Mesodermal cell (in vitro differentiated cells): ENCODE measurements at regions not wholly inside any gene's neighbourhood (a gene's known extent, or its start where the extent isn't known, plus 50 kb on each side); places are given as distances from the start of the nearest gene placed in this dataset.
"Not testable (repeated sequence)": the region's sequence is repeated elsewhere in the genome, so short reads cannot be mapped to it uniquely, and the experiment has no call there.

Source experiments
- H3K27ac ChIP-seq: 2 replicates; pipeline ENCODE4 v1.7.0; 2013; ENCODE audit warnings: mild to moderate bottlenecking, low read depth, low read length, moderate library complexity; ENCODE audit not compliant: severe bottlenecking
- H3K36me3 ChIP-seq: 2 replicates; pipeline ENCODE4 v1.7.1; 2013; ENCODE audit warnings: mild to moderate bottlenecking, low read length, moderate library complexity; ENCODE audit not compliant: control insufficient read depth, insufficient read depth
- H3K4me1 ChIP-seq: one replicate; pipeline ENCODE4 v1.7.1; 2013; ENCODE audit warnings: mild to moderate bottlenecking, low read length; ENCODE audit not compliant: insufficient read depth, control insufficient read depth, poor library complexity, severe bottlenecking
- H3K4me3 ChIP-seq: 2 replicates; pipeline ENCODE4 v1.7.0; 2013; ENCODE audit warnings: low read length, control low read depth, mild to moderate bottlenecking; ENCODE audit not compliant: insufficient read depth, poor library complexity, severe bottlenecking; ENCODE audit errors: extremely low read depth
- H3K9me3 ChIP-seq: 2 replicates; pipeline ENCODE4 v1.7.1; 2013; ENCODE audit warnings: mild to moderate bottlenecking, low read length, moderate library complexity; ENCODE audit not compliant: control insufficient read depth
- WGBS, 2 experiments: methylation state at CpG; one replicate each; pipeline ENCODE4 v1.1.5; 2013; ENCODE audit warnings: missing lambda C conversion rate in 2 of 2; ENCODE audit not compliant: insufficient coverage in 2 of 2; 5-methylcytosine and 5-hydroxymethylcytosine counted together

GRCh38 chr2:17373041-17373440 is 145.2 kb downstream of the RAD51AP2 start:
- no peaks in the 10 kb centered on the region for H3K4me1 ChIP-seq
- no peaks in the 10 kb centered on the region for H3K9me3 ChIP-seq
- no peaks in the 10 kb centered on the region for H3K36me3 ChIP-seq
- WGBS, 2 experiments, result 94 to 95% methylated on average over 3 of the region's 3 CpGs
- no peak overlapping the region for H3K4me3 ChIP-seq
- no peak overlapping the region for H3K27ac ChIP-seq

GRCh38 chr2:17363846-17364245 is 154.4 kb downstream of the RAD51AP2 start:
- no peak overlapping the region for H3K27ac ChIP-seq
- no peaks in the 10 kb centered on the region for H3K9me3 ChIP-seq
- no peak overlapping the region for H3K4me3 ChIP-seq
- no peaks in the 10 kb centered on the region for H3K36me3 ChIP-seq
- H3K4me1 ChIP-seq, result no peaks in the 10 kb centered on the region

GRCh38 chr2:17362956-17363355 is 155.3 kb downstream of the RAD51AP2 start:
- Histone ChIP-seq H3K4me1 (no peaks in the 10 kb centered on the region), H3K27ac (no peak overlapping the region), H3K9me3 (no peaks in the 10 kb centered on the region), H3K36me3 (no peaks in the 10 kb centered on the region), H3K4me3 (no peak overlapping the region)
- no CpG with 5 or more reads among the region's 1 CpG for WGBS, 2 experiments

GRCh38 chr2:17355608-17356329 is 162.5 kb downstream of the RAD51AP2 start:
- Histone ChIP-seq H3K9me3 (no peaks in the 10 kb centered on the region), H3K27ac (no peak overlapping the region), H3K4me3 (no peak overlapping the region), H3K4me1 (no peaks in the 10 kb centered on the region), H3K36me3 (no peaks in the 10 kb centered on the region)
- 94 to 100% methylated on average over 2 of the region's 6 CpGs for WGBS, 2 experiments

- H3K27ac ChIP-seq, result peak overlapping the region; percentile 74
- no peaks in the 10 kb centered on the region for H3K9me3 ChIP-seq
- no peaks in the 10 kb centered on the region for H3K36me3 ChIP-seq
- H3K4me1 ChIP-seq, result no peaks in the 10 kb centered on the region
- H3K4me3 ChIP-seq, result no peak overlapping the region
Measured at GRCh38 chr2:17353263-17353662, 165.0 kb downstream of the RAD51AP2 start.

- not testable (repeated sequence) for H3K4me3 ChIP-seq, H3K27ac ChIP-seq, H3K4me1 ChIP-seq, H3K36me3 ChIP-seq, H3K9me3 ChIP-seq
- WGBS, 2 experiments, result 91 to 94% methylated on average over 1 to 4 of the region's 4 CpGs
Measured at GRCh38 chr2:17342692-17343091, 175.5 kb downstream of the RAD51AP2 start.

GRCh38 chr2:17337507-17337906 is 180.7 kb downstream of the RAD51AP2 start:
- H3K9me3 ChIP-seq, result no peaks in the 10 kb centered on the region
- no peak overlapping the region for H3K27ac ChIP-seq
- WGBS, 2 experiments, result 77 to 83% methylated on average over 2 to 3 of the region's 3 CpGs
- H3K36me3 ChIP-seq, result no peaks in the 10 kb centered on the region
- no peaks in the 10 kb centered on the region for H3K4me1 ChIP-seq
- no peak overlapping the region for H3K4me3 ChIP-seq

GRCh38 chr2:17336458-17336857 is 181.8 kb downstream of the RAD51AP2 start:
- 88% methylated on average over 1 of the region's 2 CpGs; no CpG with 5 or more reads in 1 of the 2 experiments for WGBS, 2 experiments
- H3K4me1 ChIP-seq, result no peaks in the 10 kb centered on the region
- no peak overlapping the region for H3K4me3 ChIP-seq

GRCh38 chr2:17334300-17334699 is 183.9 kb downstream of the RAD51AP2 start:
- no peak overlapping the region for H3K27ac ChIP-seq
- no peak overlapping the region for H3K4me3 ChIP-seq
- no peaks in the 10 kb centered on the region for H3K9me3 ChIP-seq
- no peaks in the 10 kb centered on the region for H3K36me3 ChIP-seq
- H3K4me1 ChIP-seq, result no peaks in the 10 kb centered on the region

More at GRCh38 chr2:17336458-17336857, 181.8 kb downstream of the RAD51AP2 start:
- no peak overlapping the region for H3K27ac ChIP-seq
- H3K9me3 ChIP-seq, result no peaks in the 10 kb centered on the region
- no peaks in the 10 kb centered on the region for H3K36me3 ChIP-seq

- H3K4me3 ChIP-seq, result no peak overlapping the region
- no CpG with 5 or more reads among the region's 1 CpG for WGBS, 2 experiments
Measured at GRCh38 chr2:17331636-17332035, 186.6 kb downstream of the RAD51AP2 start.

GRCh38 chr2:17328161-17328560 is 190.1 kb downstream of the RAD51AP2 start:
- no peaks in the 10 kb centered on the region for H3K36me3 ChIP-seq
- H3K4me1 ChIP-seq, result no peaks in the 10 kb centered on the region
- WGBS, 2 experiments, result no CpG with 5 or more reads among the region's 1 CpG

More at GRCh38 chr2:17331636-17332035, 186.6 kb downstream of the RAD51AP2 start:
- Histone ChIP-seq H3K9me3 (no peaks in the 10 kb centered on the region), H3K36me3 (no peaks in the 10 kb centered on the region), H3K4me1 (no peaks in the 10 kb centered on the region), H3K27ac (no peak overlapping the region)

More at GRCh38 chr2:17328161-17328560, 190.1 kb downstream of the RAD51AP2 start:
- Histone ChIP-seq H3K9me3 (no peaks in the 10 kb centered on the region), H3K4me3 (no peak overlapping the region), H3K27ac (no peak overlapping the region)
